GM21423 (cell line): ENCODE measurements at regions not wholly inside any gene's neighbourhood (a gene's known extent, or its start where the extent isn't known, plus 50 kb on each side); places are given as distances from the start of the nearest gene placed in this dataset.
"Not testable (repeated sequence)": the region's sequence is repeated elsewhere in the genome, so short reads cannot be mapped to it uniquely, and the experiment has no call there.

Experiments
- ATAC-seq: cut with Tn5 transposase; IDR thresholded peaks from one replicate; pipeline ENCODE4 v1.9.1; 2021; ENCODE audit warnings: mild to moderate bottlenecking, moderate library complexity; ENCODE audit not compliant: unreplicated experiment

GRCh38 chr7:112982441-112983063 is 104.1 kb downstream of the GPR85 start:
- ATAC-seq: peak; percentile 71

- ATAC-seq: peak; percentile 26
These were observed 104.7 kb downstream of the GPR85 start for GRCh38 chr7:112981966-112982365.

DNA sequence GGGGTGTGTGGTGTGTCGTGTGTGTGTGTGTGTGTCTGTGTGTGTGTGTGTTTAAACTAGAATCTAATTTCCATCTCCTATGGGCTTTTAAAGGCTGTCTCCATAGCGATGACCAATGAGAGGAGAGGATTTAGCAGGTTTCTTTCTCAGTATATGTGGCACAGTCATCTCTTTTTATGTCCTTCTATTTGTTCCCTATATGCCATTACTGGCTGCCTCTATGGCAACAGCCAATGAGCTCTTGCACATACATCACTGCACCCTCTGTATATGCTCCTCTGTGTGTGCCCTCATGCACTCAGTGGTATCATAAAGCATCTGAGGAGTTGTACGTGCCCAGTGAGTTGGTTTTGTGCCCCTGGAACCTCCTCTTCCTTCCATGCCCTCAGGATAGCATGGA is 107.6 kb downstream of the GPR85 start:
- ATAC-seq: not testable (repeated sequence)

DNA sequence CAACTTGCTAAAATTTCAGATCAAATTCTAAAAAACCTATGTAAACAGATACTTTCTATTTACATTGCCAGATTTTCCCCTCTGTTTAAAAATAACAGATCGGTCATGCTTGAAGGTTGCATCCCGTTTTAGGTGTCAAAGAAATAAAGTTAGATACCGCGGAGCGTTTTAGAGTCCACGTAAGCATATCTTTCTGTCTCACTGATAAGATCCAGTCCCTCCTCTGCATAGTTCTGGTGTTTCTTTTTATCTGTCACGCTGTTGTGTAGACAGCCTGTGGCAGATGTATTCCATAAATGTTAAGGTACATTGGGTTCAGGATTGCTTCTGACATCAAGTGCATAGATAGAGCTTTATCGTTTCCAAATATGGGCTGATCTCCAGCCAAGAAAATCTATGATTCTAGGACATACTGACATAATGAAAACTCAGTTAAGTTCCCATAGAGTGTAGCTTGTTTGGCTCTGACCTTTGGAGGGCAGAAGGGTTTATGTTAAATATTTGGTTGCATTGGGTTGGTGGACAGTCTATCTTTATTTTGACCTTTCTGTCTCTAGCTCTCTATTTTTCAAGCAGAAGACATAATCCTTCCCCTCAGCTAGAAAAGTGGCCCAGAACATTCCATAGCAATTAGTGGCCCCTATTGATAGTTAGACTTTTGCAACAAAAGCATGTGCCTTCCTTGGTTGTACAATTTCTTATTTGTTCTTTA is 109.2 kb downstream of the GPR85 start:
- ATAC-seq: not testable (repeated sequence)

- peak; percentile 72 for ATAC-seq
These were observed 115.9 kb downstream of the GPR85 start for GRCh38 chr7:112970771-112971170.

- ATAC-seq: no peak
These were observed 116.7 kb downstream of the GPR85 start for GRCh38 chr7:112969946-112970345.

- no peak for ATAC-seq
These were observed 121.1 kb downstream of the GPR85 start for GRCh38 chr7:112965506-112965905.

DNA sequence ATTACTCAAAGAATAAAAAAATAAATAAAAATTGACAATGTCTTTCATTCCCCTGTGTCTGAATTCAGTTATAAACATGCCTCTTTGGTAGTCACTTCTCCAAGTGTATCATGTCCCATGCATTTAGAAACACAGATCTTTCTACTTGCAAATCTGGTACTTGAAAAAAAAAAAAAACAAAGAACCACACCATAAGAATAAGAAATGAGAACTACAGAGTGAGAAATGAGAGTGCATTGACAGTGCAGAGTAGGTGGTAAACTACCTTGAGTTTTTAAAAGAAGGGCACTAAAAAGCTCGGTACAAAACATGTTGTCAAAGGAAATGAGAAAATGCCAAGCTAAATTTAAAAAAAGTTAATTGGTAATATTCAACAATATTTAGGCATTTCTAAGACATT is 123.0 kb downstream of the GPR85 start:
- no peak for ATAC-seq

DNA sequence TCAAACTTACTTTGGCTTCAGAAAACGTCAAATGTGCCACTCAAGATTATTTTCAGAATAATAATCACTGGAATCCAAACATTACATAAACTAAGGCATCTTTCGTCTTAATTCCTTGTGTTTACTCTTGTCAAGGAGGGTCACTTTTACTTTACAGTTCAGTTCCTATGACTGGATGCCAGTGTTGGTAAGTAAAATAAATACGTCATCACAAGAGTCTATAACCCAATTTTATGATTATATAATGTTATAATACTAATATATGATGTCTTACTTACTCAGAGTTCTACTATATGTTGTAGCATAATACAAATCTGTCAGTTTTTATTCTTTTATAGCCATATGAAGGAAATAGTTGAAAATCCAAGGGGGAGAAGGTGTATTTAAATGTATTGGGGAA is 123.8 kb downstream of the GPR85 start:
- ATAC-seq: no peak

DNA sequence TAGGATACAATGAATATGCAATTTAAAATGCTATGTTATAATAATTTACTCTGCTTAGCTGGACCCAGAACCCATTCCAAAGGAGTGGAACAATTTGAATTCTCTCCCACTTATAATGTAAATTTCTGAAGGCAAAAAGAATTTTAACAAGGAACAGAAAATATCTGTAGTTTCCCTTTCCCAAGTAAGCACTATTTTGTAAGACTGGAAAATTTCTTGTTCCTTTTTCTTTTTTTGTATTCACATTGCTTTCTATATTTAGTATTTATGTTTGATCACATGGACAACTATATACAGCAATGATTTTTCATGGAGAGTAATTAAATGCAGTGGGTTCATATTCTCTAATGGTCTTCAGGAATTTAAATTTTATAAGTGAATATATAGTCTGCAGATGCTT is 127.4 kb downstream of the GPR85 start:
- no peak for ATAC-seq

- ATAC-seq: no peak
These were observed 127.9 kb downstream of the GPR85 start for GRCh38 chr7:112958775-112959174.

DNA sequence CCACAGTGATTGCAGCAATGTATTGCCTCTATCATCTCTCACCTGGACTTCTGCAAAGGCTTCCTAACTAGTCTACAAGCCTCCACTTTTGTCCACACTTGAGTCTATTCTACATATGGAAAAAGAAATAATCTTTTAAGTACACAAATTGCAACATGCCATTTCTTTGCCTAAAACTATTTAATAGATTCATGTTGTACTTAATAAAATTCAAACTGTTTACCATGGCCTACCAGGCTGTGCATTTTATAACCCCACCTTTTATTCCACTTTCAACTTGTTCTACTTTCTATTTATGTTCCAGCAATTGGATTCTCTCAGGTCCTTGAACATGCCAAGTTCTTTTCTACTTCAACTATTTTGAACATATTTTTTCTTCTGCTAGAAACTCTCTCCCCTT is 128.7 kb downstream of the GPR85 start:
- no peak for ATAC-seq

DNA sequence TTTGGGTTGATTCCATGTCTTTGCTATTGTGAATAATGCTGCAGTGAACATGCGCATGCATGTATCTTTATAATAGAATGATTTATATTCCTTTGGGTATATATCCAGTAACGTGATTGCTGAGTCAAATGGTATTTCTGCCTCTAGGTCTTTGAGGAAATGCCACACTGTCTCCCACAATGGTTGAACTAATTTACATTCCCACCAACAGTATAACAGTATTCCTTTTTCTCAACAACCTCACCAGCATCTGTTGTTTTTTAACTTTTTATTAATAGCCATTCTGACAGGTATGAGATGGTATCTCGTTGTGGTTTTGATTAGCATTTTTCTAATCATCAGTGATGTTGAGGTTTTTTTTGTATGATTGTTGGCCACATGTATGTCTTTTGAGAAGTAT is 133.6 kb downstream of the GPR85 start:
- ATAC-seq: not testable (repeated sequence)

DNA sequence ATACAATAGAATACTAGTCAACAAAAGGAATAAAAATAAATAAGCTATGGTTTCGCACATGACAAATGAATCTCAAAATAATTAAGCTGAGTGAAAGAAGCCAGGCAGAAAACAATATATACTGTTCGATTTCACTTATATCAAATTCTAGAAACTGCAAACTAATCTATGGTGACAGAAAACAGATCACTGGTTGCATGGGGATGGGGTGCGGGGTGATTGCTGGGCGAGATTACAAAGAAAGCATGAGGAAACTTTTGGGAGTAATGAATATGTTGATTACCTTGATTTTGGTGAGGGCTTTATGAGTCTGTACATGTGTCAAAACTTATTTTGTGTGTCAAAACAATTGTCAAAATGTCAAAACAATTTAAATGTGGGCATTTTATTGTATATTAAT is 135.6 kb downstream of the GPR85 start:
- no peak for ATAC-seq

- ATAC-seq: not testable (repeated sequence)
These were observed 136.9 kb downstream of the GPR85 start for GRCh38 chr7:112949682-112950081.

DNA sequence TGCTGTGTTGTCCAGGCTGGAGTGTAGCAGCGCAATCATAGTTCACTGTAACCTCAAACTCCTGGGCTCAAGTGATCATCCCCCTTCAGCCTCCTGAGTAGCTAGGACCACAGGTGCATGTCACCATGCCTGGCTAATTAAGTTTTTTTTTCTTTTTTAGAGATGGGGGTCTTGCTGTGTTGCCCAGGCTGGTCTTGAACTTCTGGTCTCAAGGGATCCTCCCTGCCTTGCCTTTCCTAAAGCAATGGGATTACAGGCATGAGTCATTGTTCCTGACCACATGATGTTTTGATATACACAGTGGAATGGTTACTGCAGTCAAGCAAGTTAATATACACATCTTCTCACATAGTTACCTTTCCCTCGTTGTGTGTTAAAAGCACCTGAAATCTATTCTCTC is 140.3 kb downstream of the GPR85 start:
- no peak for ATAC-seq

DNA sequence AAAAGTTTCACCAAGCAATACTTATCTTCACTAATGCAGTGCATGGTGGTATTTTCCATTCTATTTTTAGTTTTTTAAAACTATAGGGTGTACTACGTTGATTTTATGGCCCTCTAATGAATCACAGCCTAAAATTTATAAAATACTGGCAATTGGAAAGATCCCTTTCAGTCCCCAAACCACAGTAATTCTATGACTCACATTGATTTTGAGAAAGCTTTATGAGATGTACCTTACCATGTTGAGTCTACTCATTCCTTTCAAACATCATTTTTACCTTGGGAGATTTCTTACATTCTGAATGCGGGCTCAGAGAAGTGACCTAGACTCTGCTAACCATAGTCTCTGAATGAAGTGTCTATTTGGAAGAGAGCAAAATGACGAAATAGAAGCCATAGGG is 141.6 kb downstream of the GPR85 start:
- ATAC-seq: no peak

GRCh38 chr7:112942981-112943380 is 143.6 kb downstream of the GPR85 start:
- ATAC-seq: no peak

- not testable (repeated sequence) for ATAC-seq
These were observed 144.5 kb downstream of the GPR85 start for GRCh38 chr7:112942125-112942524.

DNA sequence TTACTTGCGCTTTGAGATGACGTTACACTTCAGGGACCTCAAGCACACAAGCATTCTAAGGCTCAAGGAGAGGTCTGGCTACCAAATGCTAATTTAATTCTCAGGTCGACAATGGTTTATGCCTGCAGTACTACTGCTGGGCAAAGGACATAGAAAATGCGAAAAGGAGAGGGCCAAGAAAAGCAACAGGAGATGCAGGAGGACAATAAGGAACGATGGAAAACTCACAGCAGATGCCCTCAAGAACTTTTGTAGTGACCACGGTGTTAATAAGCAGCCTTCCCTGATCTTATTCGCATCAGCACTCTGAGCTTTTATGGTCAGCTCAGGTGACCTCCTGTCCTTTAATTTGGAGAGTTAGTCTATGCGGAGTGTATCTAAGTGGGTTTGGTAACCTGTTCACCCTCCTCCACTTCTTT is 146.3 kb downstream of the GPR85 start:
- ATAC-seq: peak; percentile 43

- ATAC-seq: peak; percentile 97
These were observed 146.9 kb downstream of the GPR85 start for GRCh38 chr7:112939574-112940313.
